GM19351 (cell line): ENCODE measurements at regions not wholly inside any gene's neighbourhood (a gene's known extent, or its start where the extent isn't known, plus 50 kb on each side); places are given as distances from the start of the nearest gene placed in this dataset.

ENCODE experiments used
- ATAC-seq: cut with Tn5 transposase; IDR thresholded peaks from one replicate; pipeline ENCODE4 v1.9.1; 2021; ENCODE audit warnings: mild to moderate bottlenecking, moderate library complexity; ENCODE audit not compliant: unreplicated experiment

DNA sequence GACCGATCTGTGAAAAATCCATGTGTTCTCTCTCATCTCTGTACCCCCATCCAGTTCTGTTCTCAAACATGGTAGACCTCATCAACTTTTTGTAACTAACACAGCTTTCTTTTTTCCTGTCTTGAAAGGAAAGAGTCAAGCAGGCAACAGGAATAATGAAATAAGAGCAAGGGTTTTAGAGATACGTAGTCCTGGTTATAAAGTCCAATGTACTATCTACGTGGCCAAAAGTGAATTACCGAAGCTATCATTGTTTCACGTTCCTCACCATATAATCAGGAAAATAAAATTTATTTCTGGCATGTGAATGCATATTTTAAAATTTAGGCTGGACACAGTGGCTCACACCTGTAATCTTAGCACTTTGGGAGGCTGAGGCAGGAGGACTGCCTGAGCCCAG, 472.2 kb upstream of the ANO3 start:
- ATAC-seq: no peak

GRCh38 chr11:25860677-25861450, 471.1 kb upstream of the ANO3 start:
- no peak for ATAC-seq

DNA sequence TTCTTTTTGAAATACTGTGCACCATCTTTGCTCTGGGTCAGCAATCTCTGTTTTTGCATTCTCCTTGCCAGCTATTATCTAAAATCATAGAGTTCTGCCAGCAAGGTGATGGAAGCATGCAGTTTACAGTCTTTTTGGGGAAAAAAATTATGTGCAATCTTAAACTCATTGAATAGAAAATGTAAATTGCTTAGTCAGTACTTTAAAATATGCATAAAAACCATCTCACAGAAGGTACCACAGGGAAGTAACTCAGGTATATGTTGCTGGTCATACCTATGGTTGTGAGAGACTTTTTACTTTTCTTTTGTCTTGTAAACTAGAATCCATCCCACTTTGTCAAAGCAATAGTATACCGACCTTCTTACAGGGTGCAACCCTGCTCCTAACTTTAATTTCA, 469.8 kb upstream of the ANO3 start:
- no peak for ATAC-seq

DNA sequence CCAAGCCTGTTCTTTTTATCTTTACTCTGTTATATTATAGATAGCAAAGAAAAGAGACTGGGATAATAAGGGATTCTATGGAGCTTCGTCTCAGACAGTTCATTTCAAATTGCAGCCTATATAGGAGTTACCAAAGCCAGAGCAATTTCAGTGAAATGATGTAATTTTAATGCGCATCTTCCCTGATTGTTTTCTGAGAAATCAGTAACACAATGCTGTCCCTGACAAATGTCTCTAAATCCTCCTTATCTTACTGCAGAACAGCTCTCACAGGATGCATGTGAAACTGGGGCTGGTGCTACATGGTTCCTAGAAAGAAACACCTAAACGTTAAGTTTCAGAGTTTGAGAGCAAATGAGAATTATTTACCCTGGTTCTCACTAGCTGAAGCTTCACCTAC, 467.9 kb upstream of the ANO3 start:
- no peak for ATAC-seq

- ATAC-seq: no peak
These were observed 455.4 kb upstream of the ANO3 start for GRCh38 chr11:25876456-25876965.

DNA sequence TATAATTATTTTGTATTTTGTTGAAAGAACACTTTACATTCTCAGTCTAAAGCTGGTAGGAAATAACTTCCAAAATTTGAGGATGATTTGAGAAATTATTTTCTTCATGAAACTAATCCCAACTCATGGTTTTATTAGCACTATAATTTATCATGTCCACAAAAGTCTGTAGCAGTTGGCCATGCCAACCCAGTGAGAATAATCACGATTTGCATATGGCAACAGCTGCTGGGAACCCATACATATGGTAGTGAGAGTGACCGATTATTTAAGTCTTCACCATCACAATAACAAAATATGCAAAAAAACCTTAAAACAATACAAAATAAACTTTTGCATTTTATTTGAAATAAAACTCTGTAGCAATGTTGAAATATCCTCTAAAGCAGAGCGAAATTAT, 445.9 kb upstream of the ANO3 start:
- no peak for ATAC-seq

GRCh38 chr11:25890626-25891260, 441.2 kb upstream of the ANO3 start:
- no peak for ATAC-seq

GRCh38 chr11:25891960-25892359, 440.0 kb upstream of the ANO3 start:
- ATAC-seq: no peak

DNA sequence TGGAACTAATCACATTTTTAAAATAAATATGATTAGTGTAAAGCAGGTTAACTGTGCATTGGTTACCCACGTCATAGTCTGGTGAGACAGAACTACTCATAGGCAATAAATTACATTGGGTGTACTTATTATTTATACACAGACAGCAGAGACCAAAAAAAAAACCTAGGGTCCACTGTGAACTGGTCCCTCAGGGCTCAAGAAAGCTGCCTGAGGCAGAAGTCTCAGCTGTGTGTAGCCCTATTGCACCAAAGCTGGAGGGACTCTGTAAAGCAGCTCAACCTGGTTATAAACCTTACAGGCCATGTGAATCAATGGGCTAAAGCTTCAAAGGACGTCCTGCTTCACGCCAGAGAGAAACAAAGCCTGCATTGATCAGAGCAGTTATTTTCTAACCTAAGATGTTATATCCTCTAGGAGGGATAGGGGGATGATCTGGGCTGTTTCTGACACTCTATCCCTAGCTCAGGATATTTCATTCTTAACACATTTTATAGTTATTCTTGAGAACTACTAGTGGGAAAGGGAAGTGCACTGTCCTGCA, 432.2 kb upstream of the ANO3 start:
- no peak for ATAC-seq

DNA sequence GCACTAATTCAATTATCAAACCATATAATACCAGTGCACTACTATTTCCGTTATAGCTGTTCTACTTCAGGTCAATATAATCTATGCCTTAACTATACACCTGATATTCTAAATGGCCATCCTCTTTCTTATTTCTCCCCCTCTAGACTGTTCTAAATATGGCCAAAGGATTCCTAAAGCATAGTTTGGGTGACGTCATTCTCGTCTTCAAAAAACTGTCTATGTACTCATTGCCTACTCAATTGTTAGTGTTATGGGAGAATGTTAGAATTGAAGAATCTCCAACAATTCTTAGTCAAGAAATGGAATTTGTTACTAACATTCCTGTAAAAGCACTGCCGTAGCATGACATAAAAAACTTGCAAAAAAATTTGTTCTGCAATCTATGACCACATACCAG, 431.1 kb upstream of the ANO3 start:
- ATAC-seq: no peak

DNA sequence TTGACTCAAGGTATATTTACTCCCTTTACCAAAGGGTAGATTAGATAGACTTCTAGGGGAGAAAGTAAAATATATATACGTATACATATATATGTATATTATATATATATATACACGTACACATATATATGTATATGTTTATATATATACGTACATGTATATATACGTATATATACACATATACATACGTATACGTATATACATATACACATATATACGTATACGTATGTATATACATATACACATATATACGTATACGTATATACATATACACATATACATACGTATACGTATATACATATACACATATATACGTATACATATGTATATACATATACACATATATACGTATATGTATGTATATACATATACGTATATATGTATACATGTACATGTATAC, 430.5 kb upstream of the ANO3 start:
- no peak for ATAC-seq

DNA sequence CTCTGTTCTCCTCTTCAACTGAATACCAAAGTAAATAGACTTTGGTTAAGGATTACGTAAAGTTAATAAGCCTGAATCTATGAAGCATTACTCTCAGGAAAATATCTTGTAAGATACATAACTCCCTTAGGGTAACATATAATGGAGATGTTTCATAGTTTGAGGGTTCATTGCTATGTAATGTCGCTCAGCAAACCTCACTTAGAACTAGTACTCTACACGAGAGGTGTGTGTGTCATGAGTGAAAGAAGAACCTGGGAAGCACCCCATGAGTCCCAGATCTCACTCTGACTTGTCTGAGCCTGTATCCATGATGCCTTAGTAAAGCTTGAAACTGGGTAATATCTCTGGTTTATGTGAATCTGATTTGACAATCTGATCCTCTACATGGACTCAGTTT, 429.5 kb upstream of the ANO3 start:
- ATAC-seq: no peak

DNA sequence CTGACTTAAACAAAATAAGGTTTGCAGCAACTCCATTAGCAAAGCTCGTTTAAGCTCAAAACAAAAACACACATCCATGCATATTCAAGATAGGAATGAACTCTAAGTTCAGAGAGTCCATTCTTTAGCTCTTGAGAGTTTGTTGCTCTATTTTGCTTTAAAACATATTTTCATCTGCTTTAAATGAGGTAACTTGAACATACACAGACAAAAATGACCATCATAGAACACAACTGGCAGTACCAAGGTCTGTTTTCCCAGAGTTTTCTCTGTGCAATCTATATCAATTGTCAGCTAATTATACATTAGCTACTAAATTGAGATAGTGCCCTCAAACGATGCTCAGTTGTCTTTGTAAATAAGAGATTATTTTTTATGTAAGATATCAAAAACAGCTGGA, 423.2 kb upstream of the ANO3 start:
- ATAC-seq: no peak

DNA sequence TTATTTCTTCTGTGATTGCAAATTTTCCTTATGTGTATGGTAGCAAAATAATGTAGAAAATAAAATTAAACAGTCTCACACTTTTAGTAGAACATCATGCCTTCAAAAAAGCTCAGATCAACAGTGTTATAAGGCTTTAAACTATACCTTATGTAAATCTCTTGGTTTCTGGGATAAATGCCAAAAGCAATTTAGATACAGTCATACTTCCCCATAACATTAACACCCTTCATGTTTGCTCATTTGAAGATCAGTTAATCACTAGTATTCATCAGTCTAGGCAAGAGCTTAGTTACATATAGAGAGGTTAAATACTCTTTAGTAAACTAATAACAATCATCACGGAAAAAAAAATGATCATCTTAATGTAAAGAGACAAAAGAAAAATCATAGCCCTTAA, 421.8 kb upstream of the ANO3 start:
- ATAC-seq: no peak

DNA sequence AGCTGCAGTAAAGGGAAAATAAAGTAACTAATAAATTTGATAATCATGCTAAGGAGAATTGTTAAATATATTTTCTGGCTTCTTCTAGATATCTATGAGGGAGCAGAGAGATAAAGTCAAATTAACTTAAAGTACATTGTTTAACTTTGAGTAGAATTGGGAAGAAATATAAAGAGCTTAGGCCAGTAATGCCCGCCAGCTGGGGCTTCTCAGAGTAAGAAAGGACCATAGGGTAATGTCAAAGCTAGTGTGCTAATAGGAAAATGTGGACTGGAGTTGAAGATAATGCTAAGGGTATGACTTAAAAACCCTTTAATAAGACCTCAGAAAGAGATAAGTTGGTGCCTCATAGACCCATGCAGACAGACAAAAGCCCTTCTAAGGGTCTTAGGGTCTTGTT, 411.6 kb upstream of the ANO3 start:
- ATAC-seq: no peak

DNA sequence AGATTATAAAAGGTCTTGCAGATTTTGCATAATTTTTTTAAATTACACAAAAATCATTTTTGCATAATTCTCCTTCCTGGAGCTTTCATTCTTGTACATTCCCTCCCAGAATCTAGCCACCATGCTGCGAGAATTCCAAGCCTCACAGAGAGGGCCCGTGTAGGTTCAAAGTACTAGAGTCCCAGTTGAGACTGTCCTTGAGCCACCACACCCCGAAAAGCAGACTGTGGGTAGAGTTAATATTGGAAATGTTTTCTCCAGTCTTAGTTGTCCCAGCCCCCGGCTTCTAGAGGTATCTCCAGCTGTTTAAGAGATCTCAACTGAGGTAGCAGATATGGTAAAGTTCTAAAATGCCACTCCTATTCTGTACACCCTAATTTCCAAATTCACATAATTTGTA, 407.3 kb upstream of the ANO3 start:
- no peak for ATAC-seq

- no peak for ATAC-seq
These were observed 406.6 kb upstream of the ANO3 start for GRCh38 chr11:25925359-25925758.

DNA sequence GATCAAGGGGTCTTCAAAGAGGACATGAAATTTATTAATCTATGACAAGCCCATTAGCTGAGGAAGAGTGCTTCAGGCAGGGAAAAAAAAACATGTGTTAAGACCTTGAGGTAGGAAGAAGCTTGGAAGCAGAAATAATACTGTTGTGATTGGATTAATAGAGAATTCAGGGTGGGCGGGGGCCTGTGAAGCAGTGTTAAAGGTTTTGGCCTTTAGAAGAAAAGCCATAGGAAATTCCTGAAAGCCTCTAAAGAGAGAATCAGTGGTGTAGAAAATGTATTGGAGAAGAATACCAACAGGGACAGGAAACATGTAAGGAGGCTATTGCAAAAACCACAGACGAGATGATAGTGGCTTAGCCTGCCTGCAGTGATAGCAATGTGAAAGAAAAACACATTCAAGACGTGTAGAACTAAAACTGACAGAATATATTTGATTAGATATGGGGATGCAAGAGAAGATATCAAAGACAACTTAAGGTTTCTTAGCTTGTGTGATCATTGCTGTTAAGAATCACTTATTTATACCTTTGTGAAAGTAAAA, 404.4 kb upstream of the ANO3 start:
- ATAC-seq: no peak

- ATAC-seq: no peak
These were observed 403.9 kb upstream of the ANO3 start for GRCh38 chr11:25928076-25928475.

GRCh38 chr11:25938952-25939351, 393.0 kb upstream of the ANO3 start:
- no peak for ATAC-seq

DNA sequence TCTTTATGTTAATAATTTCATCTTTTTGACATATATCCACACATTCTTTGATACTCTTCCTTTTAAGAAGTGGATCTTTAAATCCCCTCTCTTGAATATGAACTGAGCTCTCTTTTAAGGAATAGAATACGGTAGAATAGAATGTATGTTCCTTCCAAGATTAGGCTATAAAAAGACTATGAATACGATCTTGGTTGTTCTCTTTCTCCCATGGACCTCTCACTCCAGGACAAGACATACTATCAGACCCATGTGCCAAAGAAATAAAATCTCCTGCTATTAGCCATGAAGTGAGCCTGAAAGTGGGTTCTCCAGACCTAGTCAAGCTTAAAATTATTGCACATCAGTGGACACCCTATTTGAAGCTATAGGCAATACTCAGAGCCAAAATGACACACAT, 392.2 kb upstream of the ANO3 start:
- no peak for ATAC-seq

GRCh38 chr11:25941353-25941752, 390.6 kb upstream of the ANO3 start:
- no peak for ATAC-seq
